ENCODE measurements at regions not wholly inside any gene's neighbourhood (a gene's known extent, or its start where the extent isn't known, plus 50 kb on each side); places are given as distances from the start of the nearest gene placed in this dataset.

GRCh38 chr6:119610265-119610664 is 260.7 kb upstream of the MAN1A1 start:
- Mint-ChIP-seq H3K27me3 (ENCODE audit: low read depth) (no peaks in the 10 kb centered on the region), H3K4me1 (ENCODE audit: low read depth) (peaks cover 5% of the 10 kb centered on the region), H3K36me3 (ENCODE audit: low read depth) (no peaks in the 10 kb centered on the region), H3K9me3 (ENCODE audit: low read depth) (peaks cover 3% of the 10 kb centered on the region), H3K27ac (ENCODE audit: unreplicated experiment) (no peak overlapping the region), H3K4me3 (ENCODE audit: unreplicated experiment) (no peak overlapping the region)
- no peak for DNase-seq (ENCODE audit: low spot score)
- TF ChIP-seq CTCF (IDR thresholded peaks at IDR 0.05) = no peak

- Mint-ChIP-seq H3K4me1 (ENCODE audit: low read depth) (peaks cover 5% of the 10 kb centered on the region), H3K27me3 (ENCODE audit: low read depth) (no peaks in the 10 kb centered on the region), H3K9me3 (ENCODE audit: low read depth) (peaks cover 1% of the 10 kb centered on the region), H3K4me3 (ENCODE audit: unreplicated experiment) (no peak overlapping the region), H3K27ac (ENCODE audit: unreplicated experiment) (no peak overlapping the region), H3K36me3 (ENCODE audit: low read depth) (no peaks in the 10 kb centered on the region)
- no peak for DNase-seq (ENCODE audit: low spot score)
- no peak for TF ChIP-seq CTCF (IDR thresholded peaks at IDR 0.05)
Measured at GRCh38 chr6:119609865-119610264, 260.3 kb upstream of the MAN1A1 start.

- H3K27me3 Mint-ChIP-seq (ENCODE audit: low read depth) = no peaks in the 10 kb centered on the region
- H3K36me3 Mint-ChIP-seq (ENCODE audit: low read depth) = no peaks in the 10 kb centered on the region
- H3K9me3 Mint-ChIP-seq (ENCODE audit: low read depth) = no peaks in the 10 kb centered on the region
- peaks cover 5% of the 10 kb centered on the region for H3K4me1 Mint-ChIP-seq (ENCODE audit: low read depth)
- no peak overlapping the region for H3K4me3 Mint-ChIP-seq (ENCODE audit: unreplicated experiment)
- no peak overlapping the region for H3K27ac Mint-ChIP-seq (ENCODE audit: unreplicated experiment)
- TF ChIP-seq CTCF (IDR thresholded peaks at IDR 0.05) = no peak
- DNase-seq (ENCODE audit: low spot score) = no peak
Measured at GRCh38 chr6:119608994-119609393, 259.4 kb upstream of the MAN1A1 start.

- Mint-ChIP-seq H3K27ac (ENCODE audit: unreplicated experiment) (no peak overlapping the region), H3K27me3 (ENCODE audit: low read depth) (no peaks in the 10 kb centered on the region), H3K4me3 (ENCODE audit: unreplicated experiment) (no peak overlapping the region), H3K4me1 (ENCODE audit: low read depth) (peaks cover 19% of the 10 kb centered on the region), H3K36me3 (ENCODE audit: low read depth) (no peaks in the 10 kb centered on the region), H3K9me3 (ENCODE audit: low read depth) (no peaks in the 10 kb centered on the region)
- DNase-seq (ENCODE audit: low spot score) = no peak
- TF ChIP-seq CTCF (IDR thresholded peaks at IDR 0.05) = no peak
Measured at GRCh38 chr6:119604124-119604523, 254.6 kb upstream of the MAN1A1 start.

GRCh38 chr6:119603501-119603900 is 253.9 kb upstream of the MAN1A1 start:
- Mint-ChIP-seq H3K27me3 (ENCODE audit: low read depth) (no peaks in the 10 kb centered on the region), H3K27ac (ENCODE audit: unreplicated experiment) (no peak overlapping the region), H3K9me3 (ENCODE audit: low read depth) (no peaks in the 10 kb centered on the region), H3K4me1 (ENCODE audit: low read depth) (peaks cover 19% of the 10 kb centered on the region), H3K4me3 (ENCODE audit: unreplicated experiment) (no peak overlapping the region), H3K36me3 (ENCODE audit: low read depth) (no peaks in the 10 kb centered on the region)
- no peak for DNase-seq (ENCODE audit: low spot score)
- TF ChIP-seq CTCF (IDR thresholded peaks at IDR 0.05) = no peak

Measured in chondrocyte (in vitro differentiated cells).